Heart right ventricle (tissue), 16 donors: ENCODE measurements at regions not wholly inside any gene's neighbourhood (a gene's known extent, or its start where the extent isn't known, plus 50 kb on each side); places are given as distances from the start of the nearest gene placed in this dataset.

Experiments
- ATAC-seq, 8 donors: fragments of 200-7000 bp; cut with Tn5 transposase; one replicate each; pipeline ENCODE4 v1.9.1; 2020; ENCODE audit warnings: mild to moderate bottlenecking in 8 of 8, moderate library complexity in 8 of 8, moderate number of reproducible peaks in 1 of 8
- DNase-seq, 2 donors: peaks; one replicate each; pipeline ENCODE4 v3.0.0-alpha.2; 2020
- H3K27ac ChIP-seq, 10 donors: fragments of 200-600 bp; sonication (generic) in 2 of 10; one replicate each; pipeline versions ENCODE4 v1.5.0 to v1.8.0; 2020 to 2022; ENCODE audit warnings: mild to moderate bottlenecking in 3 of 10
- H3K27me3 ChIP-seq, 7 donors: fragments of 200-600 bp; one replicate each; pipeline ENCODE4 v1.8.0; 2021 to 2022; ENCODE audit warnings: mild to moderate bottlenecking in 2 of 7
- H3K36me3 ChIP-seq, 9 donors: fragments of 200-600 bp; sonication (generic) in 1 of 9; one replicate each; pipeline versions ENCODE4 v1.5.0 to v1.8.0; 2020 to 2022; ENCODE audit warnings: mild to moderate bottlenecking in 2 of 9
- H3K4me1 ChIP-seq, 9 donors: fragments of 200-600 bp; sonication (generic) in 1 of 9; one replicate each; pipeline versions ENCODE4 v1.5.0 to v1.8.0; 2020 to 2022; ENCODE audit warnings: mild to moderate bottlenecking in 4 of 9
- H3K4me3 ChIP-seq, 10 donors: fragments of 200-600 bp; sonication (generic) in 2 of 10; one replicate each; pipeline versions ENCODE4 v1.5.0 to v1.8.0; 2020 to 2022; ENCODE audit warnings: mild to moderate bottlenecking in 7 of 10, moderate library complexity in 2 of 10
- H3K9me3 ChIP-seq, 11 donors: fragments of 200-600 bp in 10 of 11; sonication (generic) in 2 of 11; one replicate each; pipeline versions ENCODE4 v1.5.0 to v1.8.0; 2013 to 2022; ENCODE audit warnings: mild to moderate bottlenecking in 2 of 11, control low read depth in 1 of 11, moderate library complexity in 1 of 11
- WGBS, 2 donors: extraction: QIAGEN DNeasy Blood & Tissue Kit; methylation state at CpG; one replicate each; pipeline ENCODE4 v1.1.7; 2013; ENCODE audit warnings: inconsistent platforms in 1 of 2; 5-methylcytosine and 5-hydroxymethylcytosine counted together
- intact Hi-C, 10 donors: fragments of 100-400 bp; cut with DNase I; formaldehyde crosslinking; loops; one replicate each; pipeline versions ENCODE4 v1.11.1 to v1.14.2; 2022
- TF ChIP-seq, protein P1 (sequence below), 9 donors: fragments of 200-600 bp; sonication (generic) in 2 of 9; IDR thresholded peaks; one replicate each; pipeline versions ENCODE4 v1.5.0 to v1.8.0; 2021 to 2022; ENCODE audit warnings: antibody characterized with exemption in 9 of 9, mild to moderate bottlenecking in 5 of 9, moderate library complexity in 1 of 9
- donor health status: Arrhythmogenic right ventricular cardiomyopathy.
- donor health status: ischemic (EF 13 %, LVEDD 7.1; RV severe dilation, severe dysfunction).
- donor health status: healthy with polysubstance abuse.
- donor health status: DM: no; HTN: yes; CAD: no.
- donor health status: DM: no; HTN: no; CAD: no.
- donor health status: ischemic (EF 25% LVEDD 6.9; RV normal size, moderate dysfunction).
- donor health status: ischemic (EF 25% LVEDD 5.7; RV mildly dilated, moderate dysfunction).
- donor health status: healthy.
- donor health status: DM: yes; HTN: yes; CAD: no.
- donor health status: Ischemic cardiomyopathy.
- donor health status: ischemic (EF 35%, LVEDD 5.7; RV mildly dilated, moderate dysfunction).
- donor health status: nonischemic (EF 11% LVEDD 7.7; RV severe dilation, severe dysfunction).
- donor health status: DM: yes; HTN: yes; CAD: no.
- donor health status: PGD.
- donor health status: ischemic (EF 29% LVEDD 5.4; RV normal size, mild dysfunction).
- donor health status: nonischemic (EF 23%, LVEDD 6.1; RV moderate dilation, normal function).

DNA sequence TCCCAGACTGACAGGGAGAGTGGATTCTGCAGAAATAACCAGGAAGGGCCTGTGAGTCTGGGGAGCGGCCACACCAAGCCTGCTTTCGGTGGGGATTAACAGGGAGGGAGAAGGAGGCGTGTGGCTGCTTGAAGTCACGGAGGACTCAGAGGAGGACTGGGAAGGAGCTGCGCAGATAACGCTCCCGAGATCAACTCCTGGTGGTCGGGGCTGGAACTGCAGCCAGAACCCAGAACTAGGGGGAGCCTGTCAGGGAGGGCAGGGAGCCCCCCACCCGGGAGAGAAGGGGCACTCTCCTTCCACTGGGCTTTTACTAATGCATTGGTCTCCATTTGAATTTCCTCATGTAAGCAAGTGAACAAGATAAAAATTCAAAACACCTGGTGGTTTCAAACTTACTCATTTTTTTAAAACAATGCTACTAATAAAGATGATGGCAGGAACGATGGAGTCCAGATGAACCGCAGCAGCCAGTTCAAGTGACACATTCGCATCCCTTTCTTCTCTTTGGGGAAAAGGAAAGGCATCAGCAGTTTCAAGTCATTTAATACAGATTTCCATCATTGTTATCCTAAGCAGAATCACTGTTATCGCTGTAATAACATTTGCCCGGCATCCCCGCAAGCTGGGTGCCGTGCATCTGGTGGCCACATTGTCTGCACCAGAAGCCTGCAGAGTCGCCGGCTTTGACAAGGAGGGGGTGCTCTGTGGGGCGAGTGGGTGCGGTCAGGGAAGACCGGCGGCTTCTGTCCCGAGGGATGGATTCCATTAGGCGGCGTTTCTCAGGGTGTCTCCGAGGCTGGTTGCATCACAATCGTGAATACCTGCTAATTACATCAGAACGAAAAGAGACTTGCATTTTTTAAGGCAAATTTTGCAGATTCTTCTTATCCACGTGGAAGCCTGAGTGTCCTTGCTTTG is 183.0 kb downstream of the FOXL1 start:
- H3K27ac ChIP-seq = no peak overlapping the region
- DNase-seq (peak; percentile 62 to 79), ATAC-seq (peak in 7 of 8 donors; percentile 72 to 89 (median 82))
- 6 to 8% methylated on average over 29 of the region's 29 CpGs for WGBS, 2 donors
- TF ChIP-seq, protein P1, sequence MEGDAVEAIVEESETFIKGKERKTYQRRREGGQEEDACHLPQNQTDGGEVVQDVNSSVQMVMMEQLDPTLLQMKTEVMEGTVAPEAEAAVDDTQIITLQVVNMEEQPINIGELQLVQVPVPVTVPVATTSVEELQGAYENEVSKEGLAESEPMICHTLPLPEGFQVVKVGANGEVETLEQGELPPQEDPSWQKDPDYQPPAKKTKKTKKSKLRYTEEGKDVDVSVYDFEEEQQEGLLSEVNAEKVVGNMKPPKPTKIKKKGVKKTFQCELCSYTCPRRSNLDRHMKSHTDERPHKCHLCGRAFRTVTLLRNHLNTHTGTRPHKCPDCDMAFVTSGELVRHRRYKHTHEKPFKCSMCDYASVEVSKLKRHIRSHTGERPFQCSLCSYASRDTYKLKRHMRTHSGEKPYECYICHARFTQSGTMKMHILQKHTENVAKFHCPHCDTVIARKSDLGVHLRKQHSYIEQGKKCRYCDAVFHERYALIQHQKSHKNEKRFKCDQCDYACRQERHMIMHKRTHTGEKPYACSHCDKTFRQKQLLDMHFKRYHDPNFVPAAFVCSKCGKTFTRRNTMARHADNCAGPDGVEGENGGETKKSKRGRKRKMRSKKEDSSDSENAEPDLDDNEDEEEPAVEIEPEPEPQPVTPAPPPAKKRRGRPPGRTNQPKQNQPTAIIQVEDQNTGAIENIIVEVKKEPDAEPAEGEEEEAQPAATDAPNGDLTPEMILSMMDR (IDR thresholded peaks at IDR 0.05) = peak; percentile 73 to 85 (median 79)
- H3K9me3 ChIP-seq = peaks cover 0 to 6% (median 0%) of the 10 kb centered on the region in 11 donors
- peaks cover 0 to 93% (median 62%) of the 10 kb centered on the region in 7 donors for H3K27me3 ChIP-seq
- intact Hi-C loops = loop anchor here in 6 of 10 donors (5.0 to 10.0 kb wide), 3 partner anchors 187 to 194 kb away; partner anchors contain the start of genes FOXL1 (in 4 of the 6) and FOXC2 (in 1 of the 6)
- H3K36me3 ChIP-seq = no peaks in the 10 kb centered on the region
- H3K4me3 ChIP-seq = peak overlapping the region in 6 of 10 donors; percentile 2 to 28 (median 24)
- H3K4me1 ChIP-seq = peaks cover 0 to 22% (median 6%) of the 10 kb centered on the region in 9 donors

DNA sequence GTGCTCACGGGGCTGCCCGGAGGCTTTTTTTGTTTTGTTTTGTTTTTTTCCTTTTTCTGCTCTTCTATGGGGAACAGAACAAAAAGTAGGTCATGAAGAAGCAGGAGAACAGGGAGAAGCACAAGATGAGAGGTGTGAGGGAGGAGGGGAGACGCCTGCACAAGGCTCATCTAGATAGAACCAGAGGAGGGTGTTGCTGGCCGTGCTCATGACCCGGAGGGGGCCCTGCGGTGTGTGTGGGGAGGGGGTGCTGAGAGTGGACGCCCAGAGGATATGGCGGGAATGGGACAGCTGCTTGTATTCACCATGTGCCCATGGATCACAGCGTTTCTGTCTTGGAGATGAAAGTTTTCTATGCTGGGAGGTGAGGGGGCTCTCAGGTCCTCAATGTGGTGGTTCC is 183.7 kb downstream of the FOXL1 start:
- no peak overlapping the region for H3K27ac ChIP-seq
- H3K4me1 ChIP-seq = peaks cover 0 to 22% (median 6%) of the 10 kb centered on the region in 9 donors
- peaks cover 0 to 91% (median 56%) of the 10 kb centered on the region in 7 donors for H3K27me3 ChIP-seq
- WGBS, 2 donors = 31 to 39% methylated on average over 9 of the region's 9 CpGs
- H3K36me3 ChIP-seq = no peaks in the 10 kb centered on the region
- DNase-seq = no peak
- peak overlapping the region in 3 of 10 donors; percentile 17 to 28 (median 25) for H3K4me3 ChIP-seq
- TF ChIP-seq, protein P1 (IDR thresholded peaks at IDR 0.05) = no peak
- no peak for ATAC-seq
- intact Hi-C loops = loop anchor here in 6 of 10 donors (5.0 to 10.0 kb wide), 3 partner anchors 187 to 195 kb away; partner anchors contain the start of genes FOXL1 (in 4 of the 6) and FOXC2 (in 1 of the 6)
- peaks cover 0 to 10% (median 0%) of the 10 kb centered on the region in 11 donors for H3K9me3 ChIP-seq

DNA sequence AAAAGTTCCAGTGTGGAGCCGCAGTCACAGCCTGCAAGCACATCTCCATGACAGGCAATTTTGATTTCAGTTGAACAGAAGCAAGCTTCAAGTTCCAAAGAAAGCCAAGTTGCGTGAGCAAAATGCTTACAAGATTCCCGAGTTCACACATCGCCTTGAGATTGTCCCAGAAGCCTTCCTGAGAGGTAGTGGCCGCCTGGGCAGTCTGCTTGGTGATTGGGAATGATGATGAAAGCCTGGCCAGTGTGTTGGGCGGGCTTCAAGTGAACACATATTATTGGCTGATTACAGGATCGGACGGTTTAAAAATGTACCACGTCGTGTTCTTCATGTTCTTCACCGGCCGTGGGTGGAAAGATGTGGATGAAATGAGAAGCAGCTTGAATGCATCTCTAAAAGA is 185.5 kb downstream of the FOXL1 start:
- Histone ChIP-seq H3K27ac (no peak overlapping the region), H3K9me3 (peaks cover 0 to 10% (median 0%) of the 10 kb centered on the region in 11 donors), H3K4me1 (peaks cover 0 to 22% (median 6%) of the 10 kb centered on the region in 9 donors), H3K27me3 (peaks cover 0 to 87% (median 53%) of the 10 kb centered on the region in 7 donors), H3K4me3 (no peak overlapping the region), H3K36me3 (no peaks in the 10 kb centered on the region)
- ATAC-seq = no peak
- intact Hi-C loops = loop anchor here in 6 of 10 donors (5.0 to 10.0 kb wide), 3 partner anchors 189 to 197 kb away; partner anchors contain the start of genes FOXL1 (in 4 of the 6) and FOXC2 (in 1 of the 6)
- no peak for DNase-seq
- TF ChIP-seq, protein P1 (IDR thresholded peaks at IDR 0.05) = no peak
- WGBS, 2 donors = 83 to 85% methylated on average over 12 of the region's 12 CpGs

DNA sequence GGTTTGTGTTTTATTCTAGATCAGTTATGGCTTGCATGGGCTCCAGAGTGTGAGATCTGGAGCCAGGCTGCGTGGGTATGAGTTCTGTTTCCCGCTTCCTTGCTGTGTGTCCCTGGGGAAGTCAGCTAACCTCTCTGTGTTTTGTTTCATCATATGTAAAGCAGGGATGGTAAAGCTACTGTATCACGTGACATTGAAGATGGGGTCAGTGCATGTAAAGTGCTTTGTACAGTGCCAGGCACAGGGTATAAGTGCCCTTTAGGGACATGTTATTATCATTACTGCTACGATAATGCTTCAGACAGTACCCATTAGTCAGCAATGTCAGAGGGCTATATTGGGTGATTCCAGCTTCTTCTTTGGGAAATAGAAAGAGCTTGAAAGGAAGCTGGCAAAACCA is 186.2 kb downstream of the FOXL1 start:
- Histone ChIP-seq H3K36me3 (no peaks in the 10 kb centered on the region), H3K9me3 (peaks cover 0 to 10% (median 0%) of the 10 kb centered on the region in 11 donors), H3K27me3 (peaks cover 0 to 87% (median 53%) of the 10 kb centered on the region in 7 donors), H3K27ac (no peak overlapping the region), H3K4me1 (peaks cover 0 to 22% (median 6%) of the 10 kb centered on the region in 9 donors), H3K4me3 (no peak overlapping the region)
- ATAC-seq = no peak
- TF ChIP-seq, protein P1 (IDR thresholded peaks at IDR 0.05) = no peak
- DNase-seq = no peak
- intact Hi-C loops = loop anchor here in 6 of 10 donors (5.0 to 10.0 kb wide), 3 partner anchors 190 to 197 kb away; partner anchors contain the start of genes FOXL1 (in 4 of the 6) and FOXC2 (in 1 of the 6)
- 85 to 86% methylated on average over 4 of the region's 4 CpGs for WGBS, 2 donors
